ENCODE measurements at regions not wholly inside any gene's neighbourhood (a gene's known extent, or its start where the extent isn't known, plus 50 kb on each side); places are given as distances from the start of the nearest gene placed in this dataset.

- no peak for DNase-seq (ENCODE audit: low spot score)
These were observed 70.5 kb downstream of the SERPINA3 start for GRCh38 chr14:94682736-94683135.

- no peak for DNase-seq (ENCODE audit: low spot score)
These were observed 69.9 kb downstream of the SERPINA3 start for GRCh38 chr14:94682061-94682516.

GRCh38 chr14:94681300-94682060, 69.3 kb downstream of the SERPINA3 start:
- DNase-seq (ENCODE audit: low spot score) = no peak

- DNase-seq (ENCODE audit: low spot score) = no peak
These were observed 68.7 kb downstream of the SERPINA3 start for GRCh38 chr14:94680862-94681288.

GRCh38 chr14:94679937-94680861, 68.0 kb downstream of the SERPINA3 start:
- DNase-seq (ENCODE audit: low spot score) = no peak

GRCh38 chr14:94679106-94679810, 67.1 kb downstream of the SERPINA3 start:
- no peak for DNase-seq (ENCODE audit: low spot score)

GRCh38 chr14:94677747-94678146, 65.6 kb downstream of the SERPINA3 start:
- DNase-seq (ENCODE audit: low spot score) = no peak

GRCh38 chr14:94677213-94677612, 65.0 kb downstream of the SERPINA3 start:
- no peak for DNase-seq (ENCODE audit: low spot score)

- no peak for DNase-seq (ENCODE audit: low spot score)
These were observed 64.4 kb downstream of the SERPINA3 start for GRCh38 chr14:94676495-94677185.

GRCh38 chr14:94675036-94675435, 62.8 kb downstream of the SERPINA3 start:
- no peak for DNase-seq (ENCODE audit: low spot score)

GRCh38 chr14:94673781-94674231, 61.6 kb downstream of the SERPINA3 start:
- no peak for DNase-seq (ENCODE audit: low spot score)
